H1 (cell line): ENCODE measurements at regions not wholly inside any gene's neighbourhood (a gene's known extent, or its start where the extent isn't known, plus 50 kb on each side); places are given as distances from the start of the nearest gene placed in this dataset.

Experiments
- CTCF ChIA-PET: fragments of 300-600 bp; sonication (Branson Sonifier 250); formaldehyde crosslinking; loops from one replicate; lab custom pipeline; 2021; ENCODE audit not compliant: partially characterized antibody; lab: Charles Lee
- POLR2A ChIA-PET: fragments of 300-600 bp; sonication (Branson Sonifier 250); formaldehyde crosslinking; loops from one replicate; lab custom pipeline; 2021; ENCODE audit warnings: inconsistent platforms; ENCODE audit not compliant: partially characterized antibody; lab: Charles Lee
- DNase-seq, 2 experiments: peaks; one replicate each; pipeline versions ENCODE4 v3.0.0 to v3.0.0-alpha.2; 2010 to 2022; ENCODE audit warnings: low spot score in 2 of 2, low read depth in 1 of 2, mixed read lengths in 1 of 2
- FAIRE-seq: peaks from 2 replicates; lab custom pipeline; 2011; peaks lifted over from hg19 to GRCh38; lab: Jason Lieb, UNC
- H2AFZ ChIP-seq: 2 replicates; pipeline ENCODE4 v1.8.1; 2012; ENCODE audit warnings: low read length, inconsistent platforms
- H2AK5ac ChIP-seq: 2 replicates; pipeline ENCODE4 v1.6.1; 2013; ENCODE audit warnings: low read depth, low read length
- H2BK120ac ChIP-seq: replicated peaks from 2 replicates; pipeline ENCODE3; 2013; ENCODE audit warnings: low read depth, low read length, inconsistent platforms
- H2BK12ac ChIP-seq: 2 replicates; pipeline ENCODE4 v1.6.1; 2013; ENCODE audit warnings: low read depth, low read length
- H2BK15ac ChIP-seq: 2 replicates; pipeline ENCODE4 v1.6.1; 2013; ENCODE audit warnings: low read length
- H2BK20ac ChIP-seq: 2 replicates; pipeline ENCODE4 v1.6.1; 2013; ENCODE audit warnings: low read length
- H2BK5ac ChIP-seq: 2 replicates; pipeline ENCODE4 v1.6.1; 2013; ENCODE audit warnings: low read depth, low read length
- H3K14ac ChIP-seq: 2 replicates; pipeline ENCODE4 v1.6.1; 2013; ENCODE audit warnings: inconsistent platforms; ENCODE audit not compliant: insufficient read length
- H3K18ac ChIP-seq: 2 replicates; pipeline ENCODE4 v1.6.1; 2013; ENCODE audit warnings: low read length; ENCODE audit errors: extremely low read depth
- H3K23ac ChIP-seq: 2 replicates; pipeline ENCODE4 v1.6.1; 2013; ENCODE audit warnings: inconsistent platforms; ENCODE audit not compliant: insufficient read length
- H3K23me2 ChIP-seq: 2 replicates; pipeline ENCODE4 v1.6.1; 2013; ENCODE audit warnings: low read depth, low read length
- H3K27ac ChIP-seq: 2 replicates; pipeline ENCODE4 v1.6.1; 2011; ENCODE audit warnings: low read depth, low read length, inconsistent platforms
- H3K27me3 ChIP-seq, 4 experiments: replicated peaks in 1 of 4; 1 replicate in 1 of 4; 2 replicates in 3 of 4; pipeline versions ENCODE4 v1.6.1 to v1.8.1; 2011 to 2013; ENCODE audit warnings: low read length in 3 of 4, mild to moderate bottlenecking in 3 of 4, inconsistent platforms in 2 of 4, mixed read lengths in 2 of 4, moderate library complexity in 1 of 4; ENCODE audit not compliant: control insufficient read depth in 3 of 4, insufficient read depth in 3 of 4; ENCODE audit errors: extremely low read depth in 1 of 4
- H3K36me3 ChIP-seq, 4 experiments: 2 replicates each; pipeline versions ENCODE4 v1.6.1 to v1.8.1; 2011 to 2013; ENCODE audit warnings: mild to moderate bottlenecking in 4 of 4, low read length in 3 of 4, moderate library complexity in 2 of 4, control low read depth in 1 of 4, inconsistent platforms in 1 of 4; ENCODE audit not compliant: insufficient read depth in 4 of 4, control insufficient read depth in 2 of 4
- H3K4ac ChIP-seq: replicated peaks from 2 replicates; pipeline ENCODE3; 2013; ENCODE audit warnings: low read length, low read depth, mixed read lengths, inconsistent platforms; ENCODE audit not compliant: insufficient read length
- H3K4me1 ChIP-seq, 4 experiments: replicated peaks in 1 of 4; 1 replicate in 1 of 4; 2 replicates in 3 of 4; pipeline versions ENCODE4 v1.6.1 to v1.8.1; 2011 to 2013; ENCODE audit warnings: low read length in 3 of 4, inconsistent platforms in 2 of 4, mixed read lengths in 1 of 4; ENCODE audit not compliant: insufficient read depth in 4 of 4, control insufficient read depth in 3 of 4
- H3K4me2 ChIP-seq, 2 experiments: 2 replicates each; pipeline versions ENCODE4 v1.6.1 to v1.8.1; 2011 to 2013; ENCODE audit warnings: low read depth in 2 of 2, low read length in 2 of 2, control low read depth in 1 of 2, inconsistent platforms in 1 of 2, mild to moderate bottlenecking in 1 of 2; ENCODE audit not compliant: insufficient read depth in 1 of 2
- H3K4me3 ChIP-seq, 4 experiments: fragments of 200-600, 300-600 bp in 1 of 4; sonication (generic), shearing (Covaris generic), sonication (Bioruptor Twin) in 1 of 4; 2 replicates each; pipeline versions ENCODE4 v1.5.1 to v1.8.1; 2011 to 2016; ENCODE audit warnings: low read length in 4 of 4, low read depth in 3 of 4, control low read depth in 2 of 4, inconsistent platforms in 2 of 4, mild to moderate bottlenecking in 2 of 4, mixed read lengths in 1 of 4, moderate library complexity in 1 of 4; ENCODE audit not compliant: insufficient read depth in 2 of 4; ENCODE audit errors: extremely low read depth in 1 of 4
- H3K56ac ChIP-seq: replicated peaks from 2 replicates; pipeline ENCODE3; 2013; ENCODE audit warnings: low read depth, mild to moderate bottlenecking, mixed read lengths, low read length, inconsistent platforms; ENCODE audit not compliant: insufficient read length
- H3K79me1 ChIP-seq: 2 replicates; pipeline ENCODE4 v1.6.1; 2013; ENCODE audit warnings: low read depth, low read length, control low read depth
- H3K79me2 ChIP-seq, 2 experiments: 2 replicates each; pipeline versions ENCODE4 v1.6.1 to v1.8.1; 2012 to 2013; ENCODE audit warnings: low read length in 2 of 2, mild to moderate bottlenecking in 2 of 2, inconsistent platforms in 1 of 2; ENCODE audit not compliant: insufficient read depth in 2 of 2, control insufficient read depth in 1 of 2
- H3K9ac ChIP-seq, 4 experiments: replicated peaks in 1 of 4; 1 replicate in 1 of 4; 2 replicates in 3 of 4; pipeline versions ENCODE4 v1.6.1 to v1.8.1; 2011 to 2013; ENCODE audit warnings: low read depth in 3 of 4, low read length in 3 of 4, control low read depth in 2 of 4, mild to moderate bottlenecking in 2 of 4, moderate library complexity in 2 of 4, inconsistent platforms in 1 of 4; ENCODE audit errors: extremely low read depth in 1 of 4
- H3K9me3 ChIP-seq, 2 experiments: 2 replicates each; pipeline versions ENCODE4 v1.6.1 to v1.8.1; 2012 to 2013; ENCODE audit warnings: mild to moderate bottlenecking in 2 of 2, moderate library complexity in 2 of 2, control low read depth in 1 of 2, inconsistent platforms in 1 of 2, low read depth in 1 of 2, low read length in 1 of 2, mixed read lengths in 1 of 2; ENCODE audit not compliant: insufficient read depth in 2 of 2
- H4K20me1 ChIP-seq, 2 experiments: replicated peaks in 1 of 2; 2 replicates each; pipeline versions ENCODE3 to v1.8.1; 2011 to 2013; ENCODE audit warnings: inconsistent platforms in 2 of 2, low read length in 2 of 2, mild to moderate bottlenecking in 1 of 2; ENCODE audit not compliant: insufficient read depth in 2 of 2, control insufficient read depth in 1 of 2
- H4K5ac ChIP-seq: 2 replicates; pipeline ENCODE4 v1.6.1; 2013; ENCODE audit warnings: low read length, low read depth, mixed read lengths, inconsistent platforms; ENCODE audit not compliant: insufficient read length
- H4K8ac ChIP-seq: 2 replicates; pipeline ENCODE4 v1.8.0; 2013; ENCODE audit warnings: mild to moderate bottlenecking, moderate library complexity, low read length, inconsistent platforms; ENCODE audit not compliant: insufficient read depth; ENCODE audit errors: extremely low read depth
- H4K91ac ChIP-seq: replicated peaks from 2 replicates; pipeline ENCODE3; 2013; ENCODE audit warnings: low read length, mixed read lengths, inconsistent platforms; ENCODE audit not compliant: insufficient read length
- GTF2F1 ChIP-seq: IDR thresholded peaks from 2 replicates; pipeline ENCODE4 v1.6.1; 2012; ENCODE audit warnings: low read depth, low read length, improper control_type of control experiment, borderline replicate concordance
- KDM1A ChIP-seq: fragments of 200-600, 300-600 bp; sonication (generic); IDR thresholded peaks from 2 replicates; pipeline ENCODE4 v1.7.1; 2016; ENCODE audit warnings: mild to moderate bottlenecking, low read length, borderline replicate concordance
- RAD21 ChIP-seq, 2 experiments: IDR thresholded peaks in 1 of 2; conservative IDR thresholded peaks in 1 of 2; 2 replicates each; pipeline ENCODE4 v1.6.1; 2011; ENCODE audit warnings: low read depth in 2 of 2, low read length in 2 of 2, improper control_type of control experiment in 1 of 2, inconsistent platforms in 1 of 2, mild to moderate bottlenecking in 1 of 2, moderate library complexity in 1 of 2
- TAF7 ChIP-seq: optimal IDR thresholded peaks from 2 replicates; pipeline ENCODE3; 2011; ENCODE audit warnings: low read depth, mild to moderate bottlenecking, inconsistent platforms, low read length, moderate library complexity, borderline replicate concordance
- TF ChIP-seq, protein P1 (sequence below), 3 experiments: IDR thresholded peaks; 1 replicate in 2 of 3; 2 replicates in 1 of 3; pipeline versions ENCODE4 v1.5.1 to v1.6.1; 2011; ENCODE audit warnings: low read length in 3 of 3, mild to moderate bottlenecking in 3 of 3, inconsistent platforms in 2 of 3, low read depth in 1 of 3, moderate library complexity in 1 of 3; ENCODE audit not compliant: insufficient read depth in 1 of 3; ENCODE audit errors: control extremely low read depth in 1 of 3

DNA sequence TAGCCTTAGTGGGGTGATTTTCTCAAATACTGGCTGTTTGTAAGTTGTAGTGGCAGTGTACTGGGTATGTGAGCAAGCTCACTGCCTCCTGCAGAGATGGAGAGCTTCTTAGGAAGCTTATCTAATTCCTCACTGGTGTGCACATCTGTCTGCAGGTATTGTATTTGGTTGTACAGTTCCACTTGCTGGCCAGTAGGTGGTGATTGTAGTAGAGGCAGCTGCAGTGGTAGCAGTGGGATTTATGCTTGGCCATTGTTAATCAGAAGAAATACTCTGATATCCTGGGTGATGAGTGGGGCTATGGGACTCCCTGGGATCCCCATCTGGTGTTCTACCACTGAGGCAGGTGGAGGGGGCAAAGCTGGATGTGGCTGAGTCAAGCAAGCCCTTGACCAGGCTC is 276.1 kb upstream of the SPAG17 start:
- DNase-seq (no peak), FAIRE-seq (no peak)
- Histone ChIP-seq H4K91ac (no peak overlapping the region), H4K20me1 (no peaks in the 10 kb centered on the region), H2BK15ac (no peak overlapping the region), H3K18ac (no peak overlapping the region), H3K9ac (no peak overlapping the region), H3K27ac (no peak overlapping the region), H3K4ac (no peak overlapping the region), H3K36me3 (no peaks in the 10 kb centered on the region; a peak in 1 of 8 replicates), H2AFZ (no peak overlapping the region), H3K14ac (no peak overlapping the region), H3K23me2 (no peaks in the 10 kb centered on the region), H2AK5ac (no peak overlapping the region), H2BK12ac (no peak overlapping the region), H3K4me1 (no peaks in the 10 kb centered on the region), H2BK5ac (no peak overlapping the region), H3K23ac (no peak overlapping the region), H4K5ac (no peak overlapping the region), H4K8ac (no peak overlapping the region), H3K56ac (no peak overlapping the region), H2BK120ac (no peak overlapping the region), H3K79me1 (no peaks in the 10 kb centered on the region), H3K79me2 (no peaks in the 10 kb centered on the region), H3K27me3 (no peaks in the 10 kb centered on the region), H2BK20ac (no peak overlapping the region), H3K4me3 (no peak overlapping the region), H3K4me2 (no peak overlapping the region), H3K9me3 (peaks cover 7% of the 10 kb centered on the region in 2 experiments; a peak in 2 of 4 replicates)
- POLR2A ChIA-PET = no interaction called here
- TF ChIP-seq GTF2F1 = no peak
- TF ChIP-seq, protein P1, sequence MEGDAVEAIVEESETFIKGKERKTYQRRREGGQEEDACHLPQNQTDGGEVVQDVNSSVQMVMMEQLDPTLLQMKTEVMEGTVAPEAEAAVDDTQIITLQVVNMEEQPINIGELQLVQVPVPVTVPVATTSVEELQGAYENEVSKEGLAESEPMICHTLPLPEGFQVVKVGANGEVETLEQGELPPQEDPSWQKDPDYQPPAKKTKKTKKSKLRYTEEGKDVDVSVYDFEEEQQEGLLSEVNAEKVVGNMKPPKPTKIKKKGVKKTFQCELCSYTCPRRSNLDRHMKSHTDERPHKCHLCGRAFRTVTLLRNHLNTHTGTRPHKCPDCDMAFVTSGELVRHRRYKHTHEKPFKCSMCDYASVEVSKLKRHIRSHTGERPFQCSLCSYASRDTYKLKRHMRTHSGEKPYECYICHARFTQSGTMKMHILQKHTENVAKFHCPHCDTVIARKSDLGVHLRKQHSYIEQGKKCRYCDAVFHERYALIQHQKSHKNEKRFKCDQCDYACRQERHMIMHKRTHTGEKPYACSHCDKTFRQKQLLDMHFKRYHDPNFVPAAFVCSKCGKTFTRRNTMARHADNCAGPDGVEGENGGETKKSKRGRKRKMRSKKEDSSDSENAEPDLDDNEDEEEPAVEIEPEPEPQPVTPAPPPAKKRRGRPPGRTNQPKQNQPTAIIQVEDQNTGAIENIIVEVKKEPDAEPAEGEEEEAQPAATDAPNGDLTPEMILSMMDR (IDR thresholded peaks at IDR 0.05; ENCODE audit: control extremely low read depth in 1 of 3, insufficient read depth in 1 of 3, low read depth in 1 of 3, low read length in 3 of 3) = peak in 2 of 3 experiments; percentile 29 to 49; a peak in 2 of 4 replicates
- TF ChIP-seq RAD21 (IDR thresholded peaks at IDR 0.05 in 1 of 2, conservative IDR thresholded peaks at IDR 0.05 in 1 of 2; ENCODE audit: low read depth in 2 of 2, low read length in 2 of 2) = peak; percentile 42 to 59; a peak in 3 of 4 replicates
- no peak for TF ChIP-seq KDM1A
- no peak for TF ChIP-seq TAF7
- CTCF ChIA-PET = interaction anchor here (0.5 to 1.4 kb wide), 10 partner anchors 10 to 245 kb away, joined by 3 to 18 read pairs (median 4); no protein-coding TSS in a partner anchor
